HEK293 (cell line): ENCODE measurements at regions not wholly inside any gene's neighbourhood (a gene's known extent, or its start where the extent isn't known, plus 50 kb on each side); places are given as distances from the start of the nearest gene placed in this dataset.

Experiments used
- CTCF ChIP-seq: fragments of 450-650 bp; formaldehyde crosslinking; IDR thresholded peaks from 2 replicates; pipeline ENCODE4 v1.5.1; 2016; ENCODE audit warnings: missing biosample characterization, missing genetic modification characterization
- ZBTB20 ChIP-seq: fragments of 450-650 bp; formaldehyde crosslinking; IDR thresholded peaks from 2 replicates; pipeline ENCODE4 v1.5.1; 2016; ENCODE audit warnings: missing biosample characterization, missing genetic modification characterization
- ZNF146 ChIP-seq: fragments of 450-650 bp; formaldehyde crosslinking; IDR thresholded peaks from 2 replicates; pipeline ENCODE4 v1.5.1; 2016; ENCODE audit warnings: missing biosample characterization, missing genetic modification characterization
- ZNF302 ChIP-seq: fragments of 450-650 bp; formaldehyde crosslinking; IDR thresholded peaks from 2 replicates; pipeline ENCODE4 v1.5.1; 2016; ENCODE audit warnings: missing biosample characterization, missing genetic modification characterization, low read depth

DNA sequence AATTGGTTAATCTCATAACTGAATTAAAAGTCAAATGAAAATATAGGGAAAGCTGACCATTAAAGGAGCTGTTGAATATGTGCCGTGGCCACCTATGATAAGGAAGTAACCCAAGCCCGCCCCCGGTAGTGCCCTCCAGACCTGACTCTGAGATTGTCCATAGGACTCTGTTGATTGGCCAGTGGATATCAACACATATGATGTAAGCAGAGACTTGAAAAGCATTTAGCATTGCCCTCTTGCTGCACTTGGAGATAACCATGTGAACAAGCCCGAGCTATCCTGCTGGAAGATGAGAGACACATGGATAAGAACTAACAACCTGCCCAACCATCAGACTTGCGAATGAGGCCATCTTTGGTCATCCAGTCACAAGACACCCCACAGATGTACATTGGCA lies 83.2 kb downstream of the LINC00237 start:
- TF ChIP-seq CTCF (tag by site-specific recombination) (no peak), ZNF146 (tag by site-specific recombination) (no peak), ZNF302 (tag by site-specific recombination) (no peak), ZBTB20 (tag by site-specific recombination) (no peak)
